GM23338 (cell line): ENCODE measurements at regions not wholly inside any gene's neighbourhood (a gene's known extent, or its start where the extent isn't known, plus 50 kb on each side); places are given as distances from the start of the nearest gene placed in this dataset.
A peak's percentile ranks its signal among the peaks of the same experiment; 100 is the strongest.

Source experiments
- ATAC-seq: fragments of 200-7000 bp; cut with Tn5 transposase; 3 replicates; pipeline ENCODE4 v1.9.1; 2020
- DNase-seq: peaks from one replicate; pipeline ENCODE4 v3.0.0-alpha.2; 2015; ENCODE audit warnings: low spot score
- H2AFZ ChIP-seq: fragments of 200-600 bp; sonication (generic); 2 replicates; pipeline ENCODE4 v1.8.0; 2016; ENCODE audit warnings: antibody characterized with exemption, mild to moderate bottlenecking, moderate library complexity
- H3F3A ChIP-seq: fragments of 200-600 bp; sonication (generic); replicated peaks from 2 replicates; pipeline ENCODE4 v1.8.0; 2017; ENCODE audit warnings: antibody characterized with exemption, mixed run types, low read depth
- H3K27ac ChIP-seq: fragments of 200-600 bp; sonication (generic); 2 replicates; pipeline ENCODE4 v1.6.1; 2016; ENCODE audit warnings: low read depth
- H3K27me3 ChIP-seq: fragments of 200-600 bp; sonication (generic); 2 replicates; pipeline ENCODE4 v1.8.0; 2016; ENCODE audit warnings: mild to moderate bottlenecking, mixed run types, moderate library complexity; ENCODE audit not compliant: insufficient read depth
- H3K36me3 ChIP-seq: fragments of 200-600 bp; sonication (generic); 2 replicates; pipeline ENCODE4 v1.8.0; 2016; ENCODE audit warnings: mild to moderate bottlenecking; ENCODE audit not compliant: insufficient read depth
- H3K4me1 ChIP-seq: fragments of 200-600 bp; sonication (generic); 2 replicates; pipeline ENCODE4 v1.8.0; 2016; ENCODE audit warnings: mild to moderate bottlenecking, moderate library complexity; ENCODE audit not compliant: insufficient read depth
- H3K4me2 ChIP-seq: fragments of 200-600 bp; sonication (generic); 2 replicates; pipeline ENCODE4 v1.7.1; 2017; ENCODE audit warnings: mixed run types
- H3K4me3 ChIP-seq: fragments of 200-600 bp; sonication (generic); 2 replicates; pipeline ENCODE4 v1.6.1; 2016; ENCODE audit warnings: mixed run types
- H3K79me2 ChIP-seq: fragments of 200-600 bp; sonication (generic); replicated peaks from 2 replicates; pipeline ENCODE4 v1.8.0; 2017; ENCODE audit warnings: mild to moderate bottlenecking; ENCODE audit not compliant: insufficient read depth
- H3K9me2 ChIP-seq: fragments of 200-600 bp; sonication (generic); 2 replicates; pipeline ENCODE4 v1.8.0; 2017; ENCODE audit not compliant: insufficient read depth
- H4K20me1 ChIP-seq: fragments of 200-600 bp; sonication (generic); replicated peaks from 2 replicates; pipeline ENCODE4 v1.8.0; 2017; ENCODE audit warnings: mild to moderate bottlenecking; ENCODE audit not compliant: insufficient read depth
- H3K27ac Mint-ChIP-seq: 2 replicates; pipeline ENCODE4 v1.8.0; 2020; ENCODE audit warnings: inconsistent platforms, mild to moderate bottlenecking, moderate library complexity, mixed read lengths
- H3K27me3 Mint-ChIP-seq: 3 replicates; pipeline ENCODE4 v1.8.0; 2022; ENCODE audit warnings: low read depth, mild to moderate bottlenecking, moderate library complexity, mixed read lengths, inconsistent platforms; ENCODE audit not compliant: insufficient read depth, poor library complexity
- H3K36me3 Mint-ChIP-seq: 3 replicates; pipeline ENCODE4 v1.8.0; 2021; ENCODE audit warnings: low read depth, mild to moderate bottlenecking, inconsistent platforms, moderate library complexity, mixed read lengths
- H3K4me1 Mint-ChIP-seq: 3 replicates; pipeline ENCODE4 v1.8.0; 2020; ENCODE audit warnings: mild to moderate bottlenecking, inconsistent platforms, mixed read lengths
- H3K4me3 Mint-ChIP-seq: 3 replicates; pipeline ENCODE4 v1.8.0; 2021; ENCODE audit warnings: moderate library complexity, mild to moderate bottlenecking, inconsistent platforms, mixed read lengths
- H3K9me3 Mint-ChIP-seq: 3 replicates; pipeline ENCODE4 v1.8.0; 2020; ENCODE audit warnings: moderate library complexity, mild to moderate bottlenecking, inconsistent platforms, mixed read lengths
- CREB1 ChIP-seq: fragments of 250-450 bp; sonication (Bioruptor Pico); IDR thresholded peaks from 2 replicates; pipeline ENCODE4 v1.5.0; 2020; ENCODE audit warnings: low read depth, mild to moderate bottlenecking, moderate library complexity
- CTCF ChIP-seq, 2 experiments: fragments of 200-600 bp in 1 of 2; sonication (generic) in 1 of 2; conservative IDR thresholded peaks; 2 replicates each; pipeline versions ENCODE4 v1.5.1 to v1.6.1; 2016 to 2017; ENCODE audit warnings: antibody characterized with exemption in 2 of 2, low read depth in 2 of 2, mild to moderate bottlenecking in 2 of 2, moderate library complexity in 1 of 2
- ETS1 ChIP-seq: IDR thresholded peaks from 2 replicates; pipeline ENCODE4 v1.6.1; 2016; ENCODE audit warnings: antibody characterized with exemption
- EZH2 ChIP-seq: fragments of 200-600 bp; sonication (generic); IDR thresholded peaks from one replicate; pipeline ENCODE4 v1.8.0; 2017; ENCODE audit warnings: antibody characterized with exemption, mild to moderate bottlenecking, low read depth; ENCODE audit not compliant: unreplicated experiment
- EZH2phosphoT487 ChIP-seq: fragments of 200-600 bp; sonication (generic); IDR thresholded peaks from one replicate; pipeline ENCODE4 v1.8.1; 2018; ENCODE audit warnings: antibody characterized with exemption; ENCODE audit not compliant: unreplicated experiment
- JUNB ChIP-seq: IDR thresholded peaks from one replicate; pipeline ENCODE4 v1.6.1; 2016; ENCODE audit warnings: antibody characterized with exemption; ENCODE audit not compliant: unreplicated experiment
- POLR2AphosphoS5 ChIP-seq: IDR thresholded peaks from 2 replicates; pipeline ENCODE4 v1.6.1; 2016; ENCODE audit warnings: antibody characterized with exemption, low read depth
- REST ChIP-seq: IDR thresholded peaks from one replicate; pipeline ENCODE4 v1.6.1; 2018; ENCODE audit warnings: antibody characterized with exemption; ENCODE audit not compliant: unreplicated experiment
- ZNF114 ChIP-seq: fragments of 250-450 bp; sonication (Bioruptor Pico); IDR thresholded peaks from 2 replicates; pipeline ENCODE4 v1.5.0; 2020; ENCODE audit warnings: mild to moderate bottlenecking, moderate library complexity
- ZNF331 ChIP-seq: fragments of 250-450 bp; sonication (Bioruptor Pico); IDR thresholded peaks from 2 replicates; pipeline ENCODE4 v1.5.0; 2020; ENCODE audit warnings: low read depth, mild to moderate bottlenecking, moderate library complexity

GRCh38 chr6:139904568-139904967 lies 530.1 kb upstream of the CITED2 start:
- no peak overlapping the region for H3K27ac Mint-ChIP-seq
- H3K4me3 Mint-ChIP-seq, result no peak overlapping the region
- no peaks in the 10 kb centered on the region for H3K27me3 Mint-ChIP-seq
- Histone ChIP-seq H3K27me3 (no peaks in the 10 kb centered on the region), H3K27ac (no peak overlapping the region), H3K4me3 (no peak overlapping the region), H2AFZ (0 out of 2 replicates have a peak overlapping the region, but pooled peaks have one; percentile 50), H3K79me2 (no peaks in the 10 kb centered on the region), H3K4me2 (no peak overlapping the region), H3K9me2 (no peaks in the 10 kb centered on the region), H3K36me3 (no peaks in the 10 kb centered on the region), H3F3A (no peaks in the 10 kb centered on the region), H3K4me1 (peaks cover 8% of the 10 kb centered on the region), H4K20me1 (no peaks in the 10 kb centered on the region)
- H3K9me3 Mint-ChIP-seq, result no peaks in the 10 kb centered on the region
- TF ChIP-seq REST, result no peak
- no peak for TF ChIP-seq CTCF (conservative IDR thresholded peaks at IDR 0.05; ENCODE audit: low read depth in 2 of 2)
- TF ChIP-seq EZH2phosphoT487, result no peak
- TF ChIP-seq ETS1, result no peak
- TF ChIP-seq CREB1, result no peak
- TF ChIP-seq ZNF331, result no peak
- no peak for TF ChIP-seq ZNF114 (CRISPR knock-in tag)
- TF ChIP-seq POLR2AphosphoS5, result no peak
- TF ChIP-seq EZH2, result no peak
- no peak for TF ChIP-seq JUNB
- ATAC-seq (no peak), DNase-seq (no peak)
- H3K36me3 Mint-ChIP-seq, result peaks cover 8% of the 10 kb centered on the region; the same call in 2 of the 3 replicates
- H3K4me1 Mint-ChIP-seq, result peaks cover 12% of the 10 kb centered on the region

- Histone ChIP-seq H3K4me1 (peaks cover 8% of the 10 kb centered on the region), H3K27me3 (no peaks in the 10 kb centered on the region), H3K36me3 (no peaks in the 10 kb centered on the region), H2AFZ (no peak overlapping the region), H3K4me3 (no peak overlapping the region), H4K20me1 (no peaks in the 10 kb centered on the region), H3K27ac (no peak overlapping the region), H3K4me2 (no peak overlapping the region), H3F3A (no peaks in the 10 kb centered on the region), H3K9me2 (no peaks in the 10 kb centered on the region), H3K79me2 (no peaks in the 10 kb centered on the region)
- H3K4me3 Mint-ChIP-seq, result no peak overlapping the region
- no peaks in the 10 kb centered on the region for H3K27me3 Mint-ChIP-seq
- no peak for DNase-seq
- H3K36me3 Mint-ChIP-seq, result peaks cover 8% of the 10 kb centered on the region; the same call in 2 of the 3 replicates
- H3K9me3 Mint-ChIP-seq, result no peaks in the 10 kb centered on the region
- peak overlapping the region; percentile 24; the same call in 1 of the 2 replicates for H3K27ac Mint-ChIP-seq
- ATAC-seq, result no peak
- H3K4me1 Mint-ChIP-seq, result peaks cover 12% of the 10 kb centered on the region
- TF ChIP-seq CTCF (conservative IDR thresholded peaks at IDR 0.05; ENCODE audit: low read depth in 2 of 2) (no peak), ETS1 (no peak), JUNB (no peak), POLR2AphosphoS5 (no peak)
Measured at GRCh38 chr6:139904158-139904533, 529.7 kb upstream of the CITED2 start.
